Stimulated activated CD8-positive, alpha-beta memory T cell treated with anti-CD3 and anti-CD28 coated beads, Interleukin-12 subunit alpha, Interleukin-12 subunit beta, amount 100 ng/mL, for 24 hours (primary cell): ENCODE measurements at regions not wholly inside any gene's neighbourhood (a gene's known extent, or its start where the extent isn't known, plus 50 kb on each side); places are given as distances from the start of the nearest gene placed in this dataset.

Experiments used
- DNase-seq: peaks from one replicate; pipeline ENCODE4 v3.0.0-alpha.2; 2020; ENCODE audit errors: extremely low read depth

DNA sequence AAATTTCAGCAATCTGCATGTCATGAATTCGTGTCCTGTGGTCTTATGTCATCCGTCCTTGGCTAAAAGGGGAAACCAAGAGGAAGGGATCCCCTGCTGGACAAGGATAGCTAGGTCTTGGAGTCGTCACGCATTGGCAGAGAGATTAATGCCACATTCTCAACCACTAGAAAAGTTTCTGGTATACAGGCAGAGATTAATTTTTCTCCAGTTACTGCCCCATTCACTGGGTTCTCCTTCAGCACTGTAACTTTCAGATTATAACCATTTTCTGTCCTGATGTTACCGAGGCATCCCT, 1060.6 kb upstream of the AUTS2 start:
- no peak for DNase-seq

DNA sequence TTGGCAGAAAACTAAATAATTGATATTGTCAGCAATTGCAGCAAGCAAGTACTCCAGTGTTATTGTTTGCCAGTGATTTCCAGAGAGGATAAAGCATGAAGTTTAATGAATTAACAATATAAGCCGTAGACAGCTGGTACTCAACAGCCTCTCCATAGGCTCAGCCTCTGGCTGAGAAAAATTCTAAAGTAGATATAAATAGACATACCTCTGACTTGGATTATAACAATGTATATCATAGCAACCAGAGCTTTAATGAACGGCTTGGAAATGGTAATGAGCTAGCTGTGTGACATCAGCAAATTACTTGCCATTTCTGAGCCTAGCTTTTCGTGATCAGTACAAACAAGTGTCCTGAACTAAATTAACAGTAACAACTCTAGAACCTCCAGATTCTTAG, 1055.4 kb upstream of the AUTS2 start:
- no peak for DNase-seq

DNA sequence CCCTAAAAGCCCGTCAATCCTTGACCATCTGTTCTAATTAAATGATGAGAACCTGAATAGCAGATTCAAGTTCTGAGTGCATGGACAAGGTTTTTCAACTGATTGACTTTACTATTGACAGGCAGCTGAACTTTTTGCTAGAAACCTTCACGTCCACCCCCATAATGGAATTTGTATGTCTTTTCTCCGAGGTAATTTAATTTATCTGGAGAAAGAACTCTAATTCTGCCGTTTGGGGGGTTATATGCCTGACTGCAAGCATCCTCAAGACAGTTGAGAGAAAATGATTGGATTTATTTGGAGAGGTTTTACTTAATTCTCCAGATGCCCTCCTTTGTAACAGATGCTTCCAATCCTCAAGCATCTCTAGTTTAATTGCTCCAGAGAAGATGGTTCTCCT, 1053.4 kb upstream of the AUTS2 start:
- DNase-seq, result no peak

GRCh38 chr7:68547181-68547580, 1051.1 kb upstream of the AUTS2 start:
- no peak for DNase-seq

GRCh38 chr7:68547799-68548198, 1050.5 kb upstream of the AUTS2 start:
- no peak for DNase-seq

GRCh38 chr7:68550027-68550426, 1048.2 kb upstream of the AUTS2 start:
- no peak for DNase-seq

- no peak for DNase-seq
Measured at GRCh38 chr7:68550635-68551034, 1047.6 kb upstream of the AUTS2 start.

GRCh38 chr7:68556537-68556936, 1041.7 kb upstream of the AUTS2 start:
- DNase-seq, result no peak

DNA sequence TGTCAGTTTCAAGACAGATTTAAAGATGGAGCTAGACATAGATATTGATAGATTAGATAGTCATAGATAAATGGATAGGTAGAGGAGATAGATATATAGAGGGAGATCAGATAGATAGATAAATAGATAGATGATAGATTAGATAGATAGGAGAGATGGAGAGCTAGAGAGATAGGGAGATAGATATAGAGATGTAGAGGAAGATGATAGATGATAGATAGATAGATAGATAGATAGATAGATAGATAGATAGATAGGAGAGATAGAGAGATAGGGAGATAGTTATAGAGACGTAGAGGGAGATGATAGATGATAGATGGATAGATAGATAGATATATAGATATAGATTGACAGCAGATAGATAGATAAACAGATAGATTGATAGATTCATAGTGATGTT, 1038.8 kb upstream of the AUTS2 start:
- no peak for DNase-seq

GRCh38 chr7:68562323-68562899, 1035.9 kb upstream of the AUTS2 start:
- no peak for DNase-seq

- no peak for DNase-seq
Measured at GRCh38 chr7:68564306-68565135, 1033.8 kb upstream of the AUTS2 start.

DNA sequence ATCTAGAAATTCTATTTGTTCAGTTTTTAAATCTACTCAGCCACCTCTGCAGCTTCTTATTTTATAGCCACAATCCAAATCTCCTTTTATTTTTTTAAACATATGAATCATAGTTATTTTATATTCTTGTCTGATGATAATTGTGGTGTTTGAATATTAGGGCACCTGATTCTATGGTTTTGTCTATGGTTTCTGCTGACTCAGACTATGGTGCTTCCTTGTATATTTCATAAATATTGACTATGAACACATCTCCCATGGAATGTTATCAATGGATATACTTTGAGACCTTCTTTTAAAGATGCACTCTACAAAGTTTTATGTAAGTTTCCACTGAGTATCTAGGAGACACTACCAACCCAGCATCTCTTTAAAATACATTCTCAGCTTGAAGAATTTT, 1027.0 kb upstream of the AUTS2 start:
- DNase-seq, result no peak

- DNase-seq, result no peak
Measured at GRCh38 chr7:68573271-68574005, 1024.8 kb upstream of the AUTS2 start.

DNA sequence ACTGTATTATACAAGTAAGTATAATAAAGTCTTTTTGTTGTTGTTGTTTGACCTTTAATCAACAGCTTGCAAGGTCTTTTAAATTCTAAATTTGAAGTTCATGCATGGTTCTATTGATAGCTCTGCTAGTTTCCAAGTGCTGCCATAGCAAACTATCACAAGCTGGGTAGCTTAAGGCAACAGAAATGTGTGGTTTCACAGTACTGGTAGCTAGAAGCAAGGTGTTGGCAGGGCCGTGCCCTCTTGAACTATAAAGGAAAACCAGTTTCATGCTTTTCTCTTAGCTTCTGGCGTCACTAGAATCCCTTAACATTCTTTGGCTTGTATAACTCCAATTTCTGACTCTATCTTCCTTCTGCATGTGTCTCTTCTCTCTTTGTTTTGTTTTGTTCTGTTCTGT, 1021.9 kb upstream of the AUTS2 start:
- DNase-seq, result no peak

- no peak for DNase-seq
Measured at GRCh38 chr7:68581417-68581816, 1016.9 kb upstream of the AUTS2 start.

DNA sequence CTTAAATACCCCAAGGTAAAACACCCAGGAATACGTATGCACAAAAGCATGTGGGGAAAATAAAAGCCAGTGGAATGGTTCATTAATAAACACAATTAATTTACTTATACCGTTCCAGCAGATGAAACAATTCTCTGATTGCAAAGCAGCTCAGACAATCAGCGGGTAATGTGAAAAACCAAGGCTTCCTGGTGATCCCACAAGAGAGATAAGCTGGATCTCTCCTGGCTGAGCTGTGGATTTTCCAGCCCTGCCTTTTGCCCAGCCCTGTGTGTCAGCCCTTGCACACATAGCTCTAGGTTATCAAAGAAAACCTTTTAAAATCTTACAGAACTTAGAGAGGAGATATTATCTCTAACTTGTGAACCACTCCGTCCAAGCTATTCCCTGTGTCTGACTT, 1010.7 kb upstream of the AUTS2 start:
- DNase-seq, result no peak

- DNase-seq, result no peak
Measured at GRCh38 chr7:68601826-68602225, 996.4 kb upstream of the AUTS2 start.

DNA sequence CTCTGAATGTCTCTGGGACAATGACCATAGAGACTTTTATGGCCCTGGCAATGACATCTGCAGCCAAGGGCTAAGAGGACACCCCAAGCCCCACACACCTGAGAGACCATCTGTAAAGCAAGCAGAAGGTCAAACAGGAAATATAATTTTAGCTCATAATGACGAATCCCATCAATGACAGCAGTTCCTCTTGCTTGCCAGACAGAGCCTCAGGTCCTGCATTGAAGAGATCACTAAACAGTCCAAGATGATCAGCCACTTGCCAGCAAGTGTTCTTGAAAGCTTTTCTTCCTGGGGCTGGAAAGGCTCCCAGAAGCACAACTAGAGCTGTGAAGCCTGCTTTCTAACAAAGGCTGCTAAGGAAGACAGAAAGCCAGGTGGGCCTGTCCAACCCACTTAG, 993.7 kb upstream of the AUTS2 start:
- no peak for DNase-seq

DNA sequence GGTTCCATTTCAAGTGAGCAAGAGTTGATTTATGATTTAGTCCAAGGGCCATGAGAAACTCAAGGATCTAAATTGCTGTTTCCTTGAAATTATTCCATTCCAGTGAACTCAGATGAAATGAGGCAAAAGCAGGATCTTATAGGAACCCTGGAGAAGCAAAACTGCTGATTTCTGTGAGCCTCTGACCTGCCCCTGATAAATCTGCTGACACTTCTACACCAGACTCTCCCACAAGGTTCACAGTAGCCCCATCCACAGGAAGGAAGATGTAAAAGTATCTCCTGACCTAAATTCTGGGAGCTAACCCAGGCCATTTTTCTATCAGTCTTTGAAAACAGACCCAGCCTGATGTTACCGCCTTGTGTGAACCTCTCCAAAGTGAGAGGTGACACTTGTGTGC, 987.6 kb upstream of the AUTS2 start:
- DNase-seq, result no peak

- no peak for DNase-seq
Measured at GRCh38 chr7:68613405-68613804, 984.9 kb upstream of the AUTS2 start.

- DNase-seq, result no peak
Measured at GRCh38 chr7:68613897-68614296, 984.4 kb upstream of the AUTS2 start.

DNA sequence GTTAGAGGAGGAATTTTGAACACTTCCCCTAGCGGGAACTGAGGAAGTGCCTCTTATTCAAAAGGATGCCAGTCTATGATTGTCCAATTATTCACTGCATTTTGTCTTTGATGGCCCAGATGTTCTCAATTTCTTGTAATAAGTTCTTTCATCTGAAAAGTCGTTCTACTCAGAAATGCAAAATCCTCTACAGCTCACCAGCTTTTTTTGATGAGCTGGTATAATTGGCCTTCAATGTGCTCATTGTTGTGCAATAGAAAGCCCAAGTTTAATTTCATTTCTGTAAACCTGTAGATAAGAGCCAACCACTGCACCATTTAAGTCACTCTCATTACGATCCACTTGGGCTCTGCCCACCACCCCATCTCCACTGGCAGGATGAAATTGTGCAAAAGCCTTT, 978.7 kb upstream of the AUTS2 start:
- DNase-seq, result no peak

DNA sequence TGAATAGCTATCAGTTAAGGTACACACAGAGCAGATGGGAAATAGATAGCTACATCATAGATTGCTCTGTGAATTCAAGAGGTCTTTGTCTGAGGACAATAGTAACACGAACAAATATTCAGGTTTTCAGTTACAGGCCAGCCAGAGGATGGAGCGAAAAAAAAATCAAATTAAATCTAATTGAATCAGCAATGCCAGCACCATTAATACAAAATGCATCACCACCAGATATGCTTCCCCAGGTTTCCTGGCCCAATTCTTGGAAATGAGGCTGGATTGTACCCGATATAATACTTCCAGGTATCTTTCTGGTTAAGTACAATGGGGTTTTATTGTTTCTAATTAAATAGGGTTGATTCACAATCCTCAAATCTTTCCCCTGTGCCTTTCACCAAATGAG, 975.8 kb upstream of the AUTS2 start:
- DNase-seq, result no peak
